ENCODE measurements at regions not wholly inside any gene's neighbourhood (a gene's known extent, or its start where the extent isn't known, plus 50 kb on each side); places are given as distances from the start of the nearest gene placed in this dataset.

DNA sequence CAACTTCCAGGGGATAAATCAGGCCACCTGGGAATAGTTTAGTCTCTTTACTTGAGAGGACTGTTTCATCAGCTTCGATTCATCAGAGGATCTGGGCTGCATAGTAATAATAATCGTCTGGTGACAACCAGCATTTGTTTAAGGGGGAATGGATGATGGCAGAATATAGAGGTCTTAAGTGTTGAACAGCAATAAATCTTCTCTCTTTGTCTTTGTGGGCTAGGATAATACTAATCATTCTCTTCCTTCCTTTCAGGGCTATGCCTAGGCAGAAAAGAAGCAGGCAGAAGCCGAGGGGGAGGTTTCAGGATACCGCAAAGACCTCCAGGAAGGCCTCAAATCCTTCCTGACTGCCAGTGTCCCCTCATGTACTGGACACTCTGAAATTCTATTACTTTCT is 150.4 kb upstream of the GAREM1 start:
- no peak for DNase-seq (ENCODE audit: low read depth)

DNA sequence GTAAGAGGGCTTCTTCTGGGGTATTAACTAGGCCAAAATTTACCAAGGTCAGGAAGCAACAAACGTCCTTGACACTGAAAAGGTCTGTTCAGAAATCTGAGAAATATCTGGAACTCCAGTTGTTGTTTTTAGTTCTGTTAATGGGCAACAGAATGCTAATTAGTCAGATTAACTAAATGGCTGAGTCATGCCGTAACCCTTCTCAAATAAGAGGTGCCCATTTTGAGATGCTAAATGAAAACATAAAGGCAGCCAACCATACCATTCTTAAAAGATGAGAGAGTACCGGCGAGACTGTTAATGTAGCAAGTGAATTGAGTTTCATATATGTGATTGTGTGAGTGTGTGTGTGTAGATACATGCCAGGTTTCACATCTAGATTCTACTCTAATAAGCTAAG is 147.9 kb upstream of the GAREM1 start:
- DNase-seq (ENCODE audit: low read depth) = no peak

DNA sequence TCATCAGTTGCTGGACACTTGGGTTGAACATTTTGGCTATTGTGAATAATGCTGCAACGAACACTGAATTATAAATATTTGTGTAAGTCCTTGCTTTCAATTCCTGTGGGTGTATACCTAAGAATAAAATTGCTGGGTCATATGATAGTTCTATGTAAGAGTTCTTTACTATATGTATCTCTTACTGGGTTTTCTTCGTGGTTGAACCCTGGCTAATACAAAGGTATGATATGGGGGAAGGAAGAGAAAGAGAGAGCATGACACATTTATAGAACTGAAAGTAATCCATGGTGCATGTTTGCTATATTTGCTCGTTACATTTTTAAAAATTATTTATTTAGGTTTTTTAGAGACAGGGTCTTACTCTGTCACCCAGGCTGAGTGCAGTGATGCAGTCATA is 143.1 kb upstream of the GAREM1 start:
- no peak for DNase-seq (ENCODE audit: low read depth)

GRCh38 chr18:32612651-32613050 is 142.0 kb upstream of the GAREM1 start:
- no peak for DNase-seq (ENCODE audit: low read depth)

GRCh38 chr18:32610176-32610575 is 139.5 kb upstream of the GAREM1 start:
- no peak for DNase-seq (ENCODE audit: low read depth)

- no peak for DNase-seq (ENCODE audit: low read depth)
Observed at GRCh38 chr18:32607816-32608215, 137.1 kb upstream of the GAREM1 start.

- no peak for DNase-seq (ENCODE audit: low read depth)
Observed at GRCh38 chr18:32598144-32598543, 127.5 kb upstream of the GAREM1 start.

DNA sequence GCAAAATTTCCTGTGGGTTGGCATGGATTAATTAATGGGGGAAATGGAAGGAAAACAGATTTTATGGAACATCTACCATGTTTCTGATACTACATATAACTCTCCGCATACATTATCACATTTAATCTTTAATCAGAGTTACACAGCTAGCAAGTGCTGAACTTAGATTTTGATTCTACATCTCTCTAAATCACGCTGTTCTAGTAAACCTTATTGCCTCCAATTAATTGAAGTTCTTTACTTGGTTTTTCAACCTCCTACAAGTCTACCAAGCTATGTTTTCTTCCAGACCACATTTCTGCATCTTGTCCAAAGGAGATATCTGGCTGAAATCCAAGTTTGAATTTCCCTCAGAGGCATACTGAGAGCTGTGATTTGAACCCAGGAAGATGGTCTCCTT is 125.8 kb upstream of the GAREM1 start:
- no peak for DNase-seq (ENCODE audit: low read depth)

- no peak for DNase-seq (ENCODE audit: low read depth)
Observed at GRCh38 chr18:32595832-32596231, 125.2 kb upstream of the GAREM1 start.

DNA sequence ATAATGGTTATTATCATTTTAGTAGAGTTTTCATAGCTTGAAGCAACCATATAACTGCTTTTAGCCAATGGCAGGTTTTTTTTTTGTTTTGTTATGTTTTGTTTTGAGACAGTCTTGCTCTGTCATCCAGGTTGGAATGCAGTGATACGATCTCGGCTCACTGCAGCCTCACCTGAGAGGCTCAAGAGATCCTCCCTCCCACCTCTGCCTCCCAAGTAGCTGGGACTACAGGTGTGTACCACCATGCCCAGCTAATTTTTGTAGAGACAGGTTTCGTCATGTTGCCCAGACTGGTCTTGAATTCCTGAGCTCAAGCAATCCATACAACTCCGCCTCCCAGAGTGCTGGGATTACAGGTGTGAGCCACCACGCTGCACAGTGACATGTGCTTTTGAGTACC is 117.5 kb upstream of the GAREM1 start:
- no peak for DNase-seq (ENCODE audit: low read depth)

DNA sequence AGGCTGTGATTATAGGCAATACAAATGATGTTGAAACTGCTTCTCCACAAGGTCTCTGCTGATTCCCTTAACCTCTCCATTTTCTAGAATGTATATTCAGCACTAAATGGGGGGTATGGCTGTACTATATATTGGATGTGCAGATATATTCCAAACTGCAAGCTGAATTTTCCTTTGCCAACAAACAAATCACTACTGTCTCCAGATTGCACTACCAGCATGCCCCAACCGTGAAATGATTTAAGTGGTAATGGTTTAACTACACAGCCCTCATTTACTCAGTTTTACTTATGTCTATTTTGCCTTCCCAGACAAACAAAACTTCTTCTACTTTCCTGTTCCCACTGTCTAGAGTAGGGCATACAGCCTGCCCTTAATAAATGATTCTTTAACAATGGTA is 112.7 kb upstream of the GAREM1 start:
- no peak for DNase-seq (ENCODE audit: low read depth)

- DNase-seq (ENCODE audit: low read depth) = peak; percentile 2
Observed at GRCh38 chr18:32582455-32582854, 111.8 kb upstream of the GAREM1 start.

DNA sequence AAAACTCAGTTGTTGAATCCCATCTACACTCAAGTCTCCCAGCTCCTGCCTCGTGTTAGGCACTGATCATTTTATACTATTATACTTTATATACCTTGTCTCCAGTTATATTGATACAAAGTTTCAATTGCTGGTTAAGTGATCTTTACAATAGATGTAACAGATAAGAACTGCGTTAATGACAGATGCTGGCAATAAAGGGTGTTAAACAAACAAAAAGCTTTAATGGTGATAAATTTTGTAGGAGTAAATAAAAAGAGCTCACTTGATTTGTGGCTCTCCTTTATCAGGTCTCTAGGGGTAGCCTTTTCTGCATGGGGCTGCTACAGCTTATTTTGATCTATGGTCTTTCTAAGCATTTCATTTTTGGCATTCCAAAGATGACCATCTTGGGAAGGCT is 106.9 kb upstream of the GAREM1 start:
- no peak for DNase-seq (ENCODE audit: low read depth)

DNA sequence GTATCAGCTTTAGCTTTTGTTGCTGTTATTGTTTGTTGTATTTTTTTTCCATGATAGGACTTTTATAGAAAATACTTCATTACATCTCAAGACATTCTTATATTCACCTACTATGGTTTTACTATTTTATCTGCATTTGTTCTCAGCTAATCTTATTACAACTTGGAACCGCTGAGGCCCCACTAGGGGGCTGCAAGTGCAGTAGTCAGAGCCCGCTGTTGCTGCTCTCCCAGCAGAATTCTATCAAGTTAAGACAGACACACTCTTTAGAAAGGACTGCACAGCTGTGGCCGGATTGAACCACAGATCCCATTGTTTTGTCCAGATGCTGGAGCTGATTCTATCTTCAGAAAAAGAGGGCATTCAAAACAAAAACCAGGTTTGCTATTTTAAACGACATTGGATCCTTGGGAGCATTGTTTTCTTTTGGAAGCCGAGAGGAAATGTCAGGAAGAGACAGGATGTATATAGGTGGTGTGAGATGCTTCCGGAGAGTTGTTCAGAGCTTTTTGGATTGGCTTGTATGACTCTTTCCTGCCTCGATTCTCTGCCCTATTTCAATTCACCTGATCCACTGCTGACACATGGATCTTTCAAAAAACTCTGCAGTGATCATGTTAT is 105.7 kb upstream of the GAREM1 start:
- DNase-seq (ENCODE audit: low read depth) = no peak

DNA sequence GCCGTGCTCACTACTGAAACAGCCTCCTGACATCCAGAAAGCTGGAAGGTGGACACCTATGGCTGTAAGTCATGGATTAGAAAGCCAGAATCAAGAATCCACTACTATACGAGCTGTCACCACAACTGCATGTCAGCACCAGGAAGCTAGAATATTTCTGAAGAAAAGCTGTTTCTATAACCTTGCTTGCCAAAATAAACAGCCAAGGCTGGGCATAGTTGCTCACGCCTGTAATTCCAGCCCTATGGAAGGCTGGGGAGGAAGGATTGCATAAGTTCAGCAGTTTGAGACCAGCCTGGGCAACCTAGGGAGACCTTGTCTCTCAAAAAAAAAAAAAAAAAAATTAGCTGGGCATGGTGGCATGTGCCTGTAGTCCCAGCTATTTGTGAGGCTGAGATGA is 96.3 kb upstream of the GAREM1 start:
- DNase-seq (ENCODE audit: low read depth) = no peak

DNA sequence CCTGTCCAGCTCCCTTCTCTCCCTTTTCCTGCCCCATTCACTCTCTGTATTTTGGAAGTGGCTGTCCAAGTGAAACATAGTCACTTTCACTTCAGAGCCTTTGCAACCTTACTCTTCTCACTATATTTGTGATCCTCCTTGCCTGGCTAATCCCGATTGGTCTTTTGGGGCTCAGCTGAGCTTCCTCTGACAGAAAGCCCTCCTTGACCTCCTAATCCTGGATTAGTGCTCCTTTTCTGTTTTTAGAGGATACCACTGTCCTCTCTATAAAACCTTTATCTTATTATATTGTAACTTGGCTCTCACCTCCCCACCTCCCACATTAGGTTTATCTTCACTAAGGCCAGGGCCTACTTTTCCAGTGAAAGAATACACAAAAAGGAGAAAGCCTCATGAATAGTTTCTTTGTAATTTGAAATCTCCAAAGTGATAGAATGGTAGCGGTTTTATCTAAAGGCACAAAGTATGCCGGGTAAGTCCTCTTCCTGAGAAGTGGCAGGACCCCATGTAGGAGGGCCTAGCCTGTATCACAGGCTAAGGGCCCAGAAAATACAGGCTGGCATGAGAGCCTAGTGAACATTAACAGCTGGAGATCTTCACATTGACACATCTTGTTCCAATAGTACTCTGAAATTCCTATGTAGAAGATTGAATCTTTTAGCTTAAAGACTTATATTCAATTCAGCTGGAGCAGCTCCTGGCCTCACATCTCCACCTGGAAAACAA is 83.1 kb upstream of the GAREM1 start:
- no peak for DNase-seq (ENCODE audit: low read depth)

GRCh38 chr18:32553174-32553573 is 82.5 kb upstream of the GAREM1 start:
- no peak for DNase-seq (ENCODE audit: low read depth)

- peak; percentile 26 for DNase-seq (ENCODE audit: low read depth)
Observed at GRCh38 chr18:32552421-32553030, 81.8 kb upstream of the GAREM1 start.

DNA sequence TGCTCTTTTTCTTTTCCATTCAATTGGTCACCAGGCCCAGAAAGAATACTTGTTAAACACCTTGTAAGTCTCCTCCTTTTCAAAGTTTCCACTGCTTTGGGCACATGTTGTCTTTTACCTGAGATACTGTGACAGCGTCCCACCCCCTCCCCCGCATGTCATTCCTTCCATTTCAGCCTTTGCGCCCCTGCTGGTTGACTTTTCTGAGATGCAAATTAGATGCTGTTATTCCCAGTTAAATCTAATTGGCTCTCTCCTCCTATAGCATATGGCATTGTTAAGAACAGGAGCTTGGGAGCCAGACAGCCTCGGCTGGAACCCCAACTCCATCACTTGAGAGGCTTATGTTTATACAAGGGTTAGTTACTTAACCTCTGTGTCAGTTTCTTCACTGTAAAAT is 80.3 kb upstream of the GAREM1 start:
- no peak for DNase-seq (ENCODE audit: low read depth)

DNA sequence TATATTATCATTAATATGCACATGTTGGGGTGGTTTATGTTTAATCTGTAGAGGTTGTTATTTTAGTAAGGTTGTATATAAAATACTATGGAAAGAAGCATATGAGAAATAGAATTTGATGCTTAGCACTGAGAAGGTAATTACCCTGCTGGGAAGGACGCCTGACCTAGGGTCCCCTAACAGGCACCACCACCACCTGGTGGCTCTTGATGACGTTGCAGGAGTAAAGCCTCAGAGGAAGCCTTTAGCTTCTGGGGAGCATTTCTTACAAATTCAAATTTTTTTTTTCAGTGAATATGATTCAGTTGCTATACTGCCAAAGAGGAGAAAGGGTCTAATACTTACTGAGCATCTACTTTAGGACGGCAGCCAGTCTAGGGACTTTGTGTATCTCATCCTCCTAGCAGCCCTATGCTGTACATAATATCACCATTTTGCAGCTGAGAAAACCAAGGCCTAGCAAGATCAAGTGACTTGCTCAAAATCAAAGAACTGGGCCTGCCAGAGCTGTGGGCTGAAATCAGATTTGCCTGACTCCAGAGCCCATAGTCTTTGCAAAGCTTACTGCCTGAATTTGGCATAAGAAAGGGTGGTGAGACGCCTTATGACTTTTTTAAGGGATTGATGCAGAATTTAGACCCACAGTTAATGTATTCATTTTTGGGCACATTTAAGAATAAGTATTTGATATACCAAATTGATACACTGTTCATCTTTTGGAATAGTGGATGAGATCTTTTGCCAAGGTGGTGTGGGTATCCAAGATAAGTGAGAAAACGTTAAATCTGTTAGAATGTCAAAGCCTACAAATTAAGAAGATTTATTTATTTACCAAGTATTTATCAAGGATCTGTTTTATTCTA is 78.8 kb upstream of the GAREM1 start:
- DNase-seq (ENCODE audit: low read depth) = peak; percentile 10

- DNase-seq (ENCODE audit: low read depth) = no peak
Observed at GRCh38 chr18:32548688-32549087, 78.0 kb upstream of the GAREM1 start.

- no peak for DNase-seq (ENCODE audit: low read depth)
Observed at GRCh38 chr18:32545631-32546030, 74.9 kb upstream of the GAREM1 start.

All from RPMI7951 (cell line).